ENCODE measurements at regions not wholly inside any gene's neighbourhood (a gene's known extent, or its start where the extent isn't known, plus 50 kb on each side); places are given as distances from the start of the nearest gene placed in this dataset.
"Not testable (repeated sequence)": the region's sequence is repeated elsewhere in the genome, so short reads cannot be mapped to it uniquely, and the experiment has no call there.

- DNase-seq, result no peak
Observed at GRCh38 chr5:154542000-154542399, 64.0 kb upstream of the HAND1 start.

DNA sequence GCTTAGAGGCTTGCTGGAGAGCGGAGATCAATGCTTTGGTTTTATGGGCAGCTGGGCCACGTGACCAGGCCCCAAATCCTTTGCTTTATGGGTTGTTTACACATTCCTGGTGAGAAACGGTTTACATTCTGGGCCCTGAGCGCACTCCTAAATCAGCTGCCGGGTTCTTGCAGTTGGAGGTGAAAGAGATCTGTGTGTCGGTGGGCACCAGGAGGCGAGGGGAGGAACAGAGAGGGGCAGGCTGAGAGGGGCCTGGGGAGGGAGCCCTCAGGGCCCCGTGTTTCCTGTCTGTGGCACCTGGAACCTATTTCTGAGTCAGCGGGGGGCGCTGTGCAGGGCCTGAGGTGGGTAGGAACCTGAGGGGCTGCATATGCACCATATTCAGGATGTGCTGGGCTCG is 63.5 kb upstream of the HAND1 start:
- DNase-seq, result no peak

DNA sequence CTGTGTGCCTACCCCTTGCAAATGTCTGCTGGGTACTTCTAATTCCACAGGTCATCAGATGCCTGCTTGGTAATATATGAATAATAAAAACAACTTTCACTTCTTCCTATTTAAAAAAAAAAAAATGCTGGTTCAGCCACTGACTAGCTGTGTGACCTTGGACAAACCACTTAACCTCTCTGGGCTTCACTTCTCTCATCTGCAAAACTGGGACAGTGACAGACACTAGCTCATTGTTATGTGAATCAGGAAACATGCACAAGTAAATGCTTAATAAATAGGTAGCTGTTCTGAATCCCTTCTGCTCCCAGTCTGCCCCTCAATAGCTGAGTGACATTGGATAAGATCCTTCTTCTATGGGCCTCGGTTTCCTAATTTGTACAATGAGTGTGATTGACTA is 62.6 kb upstream of the HAND1 start:
- no peak for DNase-seq

DNA sequence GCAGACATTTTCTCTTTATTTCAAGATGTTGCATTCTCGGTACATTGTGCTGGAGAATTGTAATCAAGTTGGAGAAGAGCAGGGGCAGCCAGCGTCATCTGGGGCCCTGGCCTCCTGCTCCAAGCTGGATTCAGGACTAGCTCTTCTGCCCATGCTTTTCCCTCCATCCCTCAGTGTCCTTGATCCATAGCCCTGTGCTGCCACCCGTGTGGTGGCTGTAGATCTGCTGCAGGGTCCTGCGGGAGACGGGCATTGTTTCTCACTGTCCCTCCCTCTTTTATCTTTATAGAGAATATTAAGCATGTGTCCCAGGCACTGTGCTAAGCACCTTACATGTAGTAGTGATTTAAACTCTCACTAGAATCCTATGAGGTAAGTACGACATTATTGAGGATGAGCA is 60.5 kb upstream of the HAND1 start:
- no peak for DNase-seq

- not testable (repeated sequence) for DNase-seq
Observed at GRCh38 chr5:154536439-154536838, 58.4 kb upstream of the HAND1 start.

GRCh38 chr5:154535535-154535934 is 57.5 kb upstream of the HAND1 start:
- no peak for DNase-seq

DNA sequence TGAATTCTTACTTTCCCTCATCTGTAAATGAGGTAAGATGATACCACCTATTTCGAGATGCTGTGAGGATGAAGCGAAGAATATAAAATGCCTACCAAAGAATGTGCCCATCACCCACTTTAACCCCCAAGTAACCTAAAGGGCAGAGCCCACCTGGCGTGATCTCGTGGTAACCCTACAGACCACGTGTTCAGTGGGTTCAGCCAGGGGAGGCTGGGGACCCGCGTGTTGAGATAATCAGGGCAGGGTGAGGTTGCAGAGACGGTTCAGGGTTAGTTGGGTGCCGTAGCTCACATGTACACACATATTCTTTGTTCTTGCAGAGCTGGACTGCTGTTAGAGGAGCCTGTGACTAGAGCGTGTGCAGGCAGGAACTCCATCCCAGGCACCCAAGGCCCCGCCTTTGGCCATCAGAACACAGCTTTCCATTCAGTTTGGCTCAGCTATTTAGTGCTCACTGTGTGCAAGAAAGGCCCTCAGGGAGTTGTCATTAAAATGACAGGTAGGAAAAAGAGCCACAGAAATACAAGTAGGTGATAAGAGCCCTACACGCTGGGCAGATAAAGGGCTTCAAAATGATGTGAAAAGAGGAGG is 56.5 kb upstream of the HAND1 start:
- DNase-seq, result no peak

DNA sequence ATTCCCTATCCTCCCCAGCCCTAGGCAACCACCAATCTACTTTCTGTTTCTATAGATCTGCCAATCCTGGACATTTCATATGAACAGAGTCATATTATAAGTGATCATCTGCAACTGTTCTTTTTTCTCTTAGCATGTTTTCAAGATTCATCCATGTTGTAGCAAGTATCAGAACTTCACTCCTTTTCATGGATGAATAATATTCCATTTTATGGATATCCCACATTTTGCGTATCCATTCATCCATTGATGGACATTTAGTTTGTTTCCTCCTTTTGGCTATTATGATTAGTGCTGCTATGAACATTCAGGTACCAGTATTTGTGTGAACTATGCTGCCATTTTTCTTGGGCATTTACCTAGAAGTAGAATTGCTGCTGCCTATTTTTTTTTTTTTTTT is 51.3 kb upstream of the HAND1 start:
- DNase-seq, result no peak

DNA sequence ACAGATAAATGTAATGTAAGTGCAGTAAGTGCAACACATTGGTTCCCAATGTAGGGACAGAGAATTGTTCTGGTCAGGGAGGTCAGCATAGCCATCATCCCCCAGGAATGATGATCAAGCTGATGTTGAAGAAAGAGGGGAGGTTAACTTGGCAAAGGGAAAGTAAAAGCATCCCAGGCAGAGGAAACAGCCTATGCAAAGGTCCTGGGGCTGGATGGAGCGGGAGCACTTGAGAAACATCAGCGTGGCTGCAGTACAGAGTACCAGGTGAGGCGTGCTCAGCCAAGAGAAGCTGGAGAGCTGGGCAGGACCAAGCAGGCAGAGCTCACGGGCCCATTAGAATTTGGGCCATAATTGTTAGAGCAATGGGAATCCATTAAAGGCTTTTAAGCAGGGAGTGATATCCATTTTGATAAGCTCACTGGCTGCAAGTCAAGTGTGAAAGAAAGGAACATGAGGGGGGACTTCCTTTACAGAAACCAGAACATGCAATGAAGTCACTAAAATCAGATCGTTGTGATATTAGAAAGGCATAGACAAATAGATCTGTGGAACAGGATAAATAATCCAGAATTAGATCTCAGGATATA is 50.1 kb upstream of the HAND1 start:
- DNase-seq, result no peak
